ENCODE measurements at regions not wholly inside any gene's neighbourhood (a gene's known extent, or its start where the extent isn't known, plus 50 kb on each side); places are given as distances from the start of the nearest gene placed in this dataset.

GRCh38 chr21:17667256-17667655, 54.6 kb upstream of the BTG3 start:
- H3K9me3 ChIP-seq (ENCODE audit: control insufficient read depth, insufficient read depth, low read length) = no peaks in the 10 kb centered on the region
- DNase-seq (no peak), ATAC-seq (no peak)
- 84% methylated on average over 4 of the region's 5 CpGs for WGBS (ENCODE audit: insufficient coverage)
- H3K27me3 ChIP-seq (ENCODE audit: control insufficient read depth, insufficient read depth, low read length) = no peaks in the 10 kb centered on the region
- H3K9me3 Mint-ChIP-seq = no peaks in the 10 kb centered on the region
- no peak overlapping the region for H3K4me3 ChIP-seq (ENCODE audit: low read length)
- H3K36me3 ChIP-seq (ENCODE audit: control insufficient read depth, insufficient read depth, low read length) = no peaks in the 10 kb centered on the region
- no peaks in the 10 kb centered on the region for H3K4me1 Mint-ChIP-seq
- TF ChIP-seq CTCF (IDR thresholded peaks at IDR 0.05) = no peak
- H3K36me3 Mint-ChIP-seq = no peaks in the 10 kb centered on the region
- no peak overlapping the region for H3K4me3 Mint-ChIP-seq
- no peak overlapping the region for H3K27ac ChIP-seq (ENCODE audit: low read length)
- peaks cover 14% of the 10 kb centered on the region in 2 donors for H3K27me3 Mint-ChIP-seq (ENCODE audit: low read depth in 2 of 2)
- H3K27ac Mint-ChIP-seq = no peak overlapping the region
- no peaks in the 10 kb centered on the region for H3K4me1 ChIP-seq (ENCODE audit: control insufficient read depth, insufficient read depth, low read length)
- intact Hi-C loops (cut with micrococcal nuclease) = no loop called here
